Nephron progenitor cell (in vitro differentiated cells): ENCODE measurements at regions not wholly inside any gene's neighbourhood (a gene's known extent, or its start where the extent isn't known, plus 50 kb on each side); places are given as distances from the start of the nearest gene placed in this dataset.
A peak's percentile ranks its signal among the peaks of the same experiment; 100 is the strongest.

ENCODE experiments used
- DNase-seq: peaks from one replicate; pipeline ENCODE4 v3.0.0; 2021
- H3K27ac Mint-ChIP-seq: 2 replicates; pipeline ENCODE4 v1.8.0; 2021; ENCODE audit warnings: mild to moderate bottlenecking, moderate library complexity, mixed read lengths
- H3K27me3 Mint-ChIP-seq: 2 replicates; pipeline ENCODE4 v1.8.0; 2021; ENCODE audit warnings: mild to moderate bottlenecking, low read depth, mixed read lengths; ENCODE audit not compliant: poor library complexity
- H3K36me3 Mint-ChIP-seq: 2 replicates; pipeline ENCODE4 v1.8.0; 2021; ENCODE audit warnings: low read depth, mixed read lengths
- H3K4me1 Mint-ChIP-seq: 2 replicates; pipeline ENCODE4 v1.8.0; 2021; ENCODE audit warnings: mixed read lengths
- H3K4me3 Mint-ChIP-seq: 2 replicates; pipeline ENCODE4 v1.8.0; 2021; ENCODE audit warnings: mild to moderate bottlenecking, moderate library complexity, mixed read lengths
- H3K9me3 Mint-ChIP-seq: 2 replicates; pipeline ENCODE4 v1.8.0; 2021; ENCODE audit warnings: mild to moderate bottlenecking, moderate library complexity, mixed read lengths
- CTCF ChIP-seq: fragments of 200-600 bp; sonication (generic); IDR thresholded peaks from 2 replicates; pipeline ENCODE4 v1.5.0; 2021; ENCODE audit warnings: antibody characterized with exemption

- H3K36me3 Mint-ChIP-seq, result peaks cover 19% of the 10 kb centered on the region
- peaks cover 27% of the 10 kb centered on the region for H3K9me3 Mint-ChIP-seq
- H3K4me3 Mint-ChIP-seq, result no peak overlapping the region
Observed at GRCh38 chr9:80789831-80790230, 899.5 kb downstream of the TLE1 start.

GRCh38 chr9:80787636-80788035 is 901.7 kb downstream of the TLE1 start:
- no peak for DNase-seq
- H3K36me3 Mint-ChIP-seq, result peaks cover 19% of the 10 kb centered on the region

More at GRCh38 chr9:80789831-80790230, 899.5 kb downstream of the TLE1 start:
- TF ChIP-seq CTCF, result no peak
- peak overlapping the region; percentile 77 for H3K27ac Mint-ChIP-seq
- H3K4me1 Mint-ChIP-seq, result peaks cover 28% of the 10 kb centered on the region
- DNase-seq, result no peak
- no peaks in the 10 kb centered on the region for H3K27me3 Mint-ChIP-seq

GRCh38 chr9:80784647-80785046 is 904.7 kb downstream of the TLE1 start:
- H3K9me3 Mint-ChIP-seq, result peaks cover 27% of the 10 kb centered on the region
- H3K36me3 Mint-ChIP-seq, result peaks cover 19% of the 10 kb centered on the region
- no peak for TF ChIP-seq CTCF
- H3K4me3 Mint-ChIP-seq, result no peak overlapping the region
- DNase-seq, result no peak
- peaks cover 4% of the 10 kb centered on the region for H3K4me1 Mint-ChIP-seq
- H3K27ac Mint-ChIP-seq, result no peak overlapping the region
- no peaks in the 10 kb centered on the region for H3K27me3 Mint-ChIP-seq

More at GRCh38 chr9:80787636-80788035, 901.7 kb downstream of the TLE1 start:
- H3K27me3 Mint-ChIP-seq, result no peaks in the 10 kb centered on the region
- peaks cover 27% of the 10 kb centered on the region for H3K9me3 Mint-ChIP-seq
- no peak overlapping the region for H3K27ac Mint-ChIP-seq
- peaks cover 28% of the 10 kb centered on the region for H3K4me1 Mint-ChIP-seq
- no peak overlapping the region for H3K4me3 Mint-ChIP-seq
- no peak for TF ChIP-seq CTCF

GRCh38 chr9:80775971-80776370 is 913.4 kb downstream of the TLE1 start:
- H3K36me3 Mint-ChIP-seq, result no peaks in the 10 kb centered on the region
- H3K4me1 Mint-ChIP-seq, result peaks cover 5% of the 10 kb centered on the region
- H3K27me3 Mint-ChIP-seq, result no peaks in the 10 kb centered on the region
- H3K9me3 Mint-ChIP-seq, result peaks cover 6% of the 10 kb centered on the region
- no peak overlapping the region for H3K4me3 Mint-ChIP-seq
- no peak for DNase-seq
- TF ChIP-seq CTCF, result no peak
- no peak overlapping the region for H3K27ac Mint-ChIP-seq

GRCh38 chr9:80775530-80775929 is 913.8 kb downstream of the TLE1 start:
- Mint-ChIP-seq H3K4me3 (no peak overlapping the region), H3K9me3 (peaks cover 6% of the 10 kb centered on the region), H3K36me3 (no peaks in the 10 kb centered on the region), H3K27me3 (no peaks in the 10 kb centered on the region), H3K27ac (no peak overlapping the region), H3K4me1 (peaks cover 5% of the 10 kb centered on the region)
- TF ChIP-seq CTCF, result no peak
- DNase-seq, result no peak

GRCh38 chr9:80771555-80772347 is 917.6 kb downstream of the TLE1 start:
- H3K4me1 Mint-ChIP-seq, result peaks cover 5% of the 10 kb centered on the region
- TF ChIP-seq CTCF, result no peak
- peaks cover 2% of the 10 kb centered on the region for H3K27me3 Mint-ChIP-seq
- no peak for DNase-seq
- peaks cover 4% of the 10 kb centered on the region for H3K36me3 Mint-ChIP-seq
- no peak overlapping the region for H3K27ac Mint-ChIP-seq
- peaks cover 9% of the 10 kb centered on the region for H3K9me3 Mint-ChIP-seq
- no peak overlapping the region for H3K4me3 Mint-ChIP-seq
